CD14-positive monocyte (primary cell): ENCODE measurements at regions not wholly inside any gene's neighbourhood (a gene's known extent, or its start where the extent isn't known, plus 50 kb on each side); places are given as distances from the start of the nearest gene placed in this dataset.

ENCODE experiments used
- DNase-seq, 3 donors: peaks; one replicate each; pipeline ENCODE4 v3.0.0-alpha.2; 2011 to 2022
- H2AFZ ChIP-seq: 2 replicates; pipeline ENCODE4 v1.6.0; 2012; ENCODE audit warnings: mild to moderate bottlenecking, low read depth, low read length, inconsistent platforms; ENCODE audit not compliant: insufficient read depth, poor library complexity, severe bottlenecking
- H3K27ac ChIP-seq, 2 donors: 1 replicate in 1 of 2; 2 replicates in 1 of 2; pipeline ENCODE4 v1.5.1; 2012 to 2013; ENCODE audit warnings: low read length in 2 of 2, control low read depth in 1 of 2, inconsistent platforms in 1 of 2, low read depth in 1 of 2, mild to moderate bottlenecking in 1 of 2
- H3K27me3 ChIP-seq, 2 donors: one replicate each; pipeline versions ENCODE4 v1.6.0 to v1.6.1; 2011 to 2013; ENCODE audit warnings: low read length in 2 of 2; ENCODE audit not compliant: control insufficient read depth in 2 of 2, insufficient read depth in 2 of 2
- H3K36me3 ChIP-seq, 2 donors: replicated peaks in 1 of 2; 1 replicate in 1 of 2; 2 replicates in 1 of 2; pipeline versions ENCODE4 v1.5.1 to v1.6.1; 2012 to 2013; ENCODE audit warnings: low read length in 2 of 2, control low read depth in 1 of 2, inconsistent platforms in 1 of 2, mild to moderate bottlenecking in 1 of 2; ENCODE audit not compliant: insufficient read depth in 2 of 2, control insufficient read depth in 1 of 2
- H3K4me1 ChIP-seq, 2 donors: 1 replicate in 1 of 2; 2 replicates in 1 of 2; pipeline versions ENCODE4 v1.5.1 to v1.6.1; 2012 to 2013; ENCODE audit warnings: low read length in 2 of 2, control low read depth in 1 of 2, inconsistent platforms in 1 of 2, mild to moderate bottlenecking in 1 of 2, moderate library complexity in 1 of 2; ENCODE audit not compliant: insufficient read depth in 2 of 2, control insufficient read depth in 1 of 2
- H3K4me2 ChIP-seq: replicated peaks from 2 replicates; pipeline ENCODE3; 2012; ENCODE audit warnings: low read length, moderate library complexity, mild to moderate bottlenecking; ENCODE audit not compliant: poor library complexity, severe bottlenecking; ENCODE audit errors: extremely low read depth
- H3K4me3 ChIP-seq, 3 experiments: fragments of 200-600 bp in 1 of 3; sonication (generic) in 1 of 3; replicated peaks in 1 of 3; 1 replicate in 2 of 3; 2 replicates in 1 of 3; pipeline ENCODE4 v1.5.1; 2011 to 2013; ENCODE audit warnings: low read length in 3 of 3, mild to moderate bottlenecking in 3 of 3, control low read depth in 2 of 3, low read depth in 2 of 3, inconsistent platforms in 1 of 3, moderate library complexity in 1 of 3
- H3K79me2 ChIP-seq: 2 replicates; pipeline ENCODE4 v1.6.0; 2012; ENCODE audit warnings: mild to moderate bottlenecking, control low read depth, inconsistent platforms, low read length, moderate library complexity; ENCODE audit not compliant: insufficient read depth
- H3K9ac ChIP-seq: 2 replicates; pipeline ENCODE4 v1.6.0; 2017; ENCODE audit warnings: low read length, mild to moderate bottlenecking; ENCODE audit not compliant: insufficient read depth, poor library complexity, severe bottlenecking
- H3K9me3 ChIP-seq, 2 donors: replicated peaks in 1 of 2; 1 replicate in 1 of 2; 2 replicates in 1 of 2; pipeline versions ENCODE4 v1.5.1 to v1.6.1; 2012 to 2013; ENCODE audit warnings: low read length in 2 of 2, control low read depth in 1 of 2; ENCODE audit not compliant: control insufficient read depth in 1 of 2, insufficient read depth in 1 of 2
- H4K20me1 ChIP-seq: 2 replicates; pipeline ENCODE4 v1.6.0; 2012; ENCODE audit warnings: mild to moderate bottlenecking, low read length, control low read depth, moderate library complexity; ENCODE audit not compliant: insufficient read depth
- H3K27ac Mint-ChIP-seq, 7 donors: one replicate each; pipeline ENCODE4 v1.8.0; 2020; ENCODE audit warnings: mild to moderate bottlenecking in 7 of 7, mixed read lengths in 7 of 7, moderate library complexity in 6 of 7, inconsistent platforms in 2 of 7
- H3K27me3 Mint-ChIP-seq, 3 donors: one replicate each; pipeline ENCODE4 v1.8.0; 2021 to 2022; ENCODE audit warnings: low read depth in 3 of 3, mild to moderate bottlenecking in 3 of 3, mixed read lengths in 3 of 3, moderate library complexity in 3 of 3, inconsistent platforms in 1 of 3
- H3K36me3 Mint-ChIP-seq, 2 donors: one replicate each; pipeline ENCODE4 v1.8.0; 2020; ENCODE audit warnings: mixed read lengths in 2 of 2, inconsistent platforms in 1 of 2, mild to moderate bottlenecking in 1 of 2
- H3K4me1 Mint-ChIP-seq: one replicate; pipeline ENCODE4 v1.8.0; 2020; ENCODE audit warnings: mild to moderate bottlenecking, mixed read lengths
- H3K4me3 Mint-ChIP-seq, 2 donors: one replicate each; pipeline ENCODE4 v1.8.0; 2020; ENCODE audit warnings: mild to moderate bottlenecking in 2 of 2, mixed read lengths in 2 of 2, moderate library complexity in 1 of 2
- H3K9me3 Mint-ChIP-seq, 7 donors: one replicate each; pipeline ENCODE4 v1.8.0; 2020 to 2022; ENCODE audit warnings: mixed read lengths in 7 of 7, mild to moderate bottlenecking in 6 of 7, moderate library complexity in 6 of 7, inconsistent platforms in 2 of 7
- CTCF ChIP-seq: fragments of 200-600 bp; IDR thresholded peaks from one replicate; pipeline ENCODE4 v1.8.0; 2022; ENCODE audit warnings: antibody characterized with exemption, mild to moderate bottlenecking
- WGBS: methylation state at CpG from one replicate; pipeline ENCODE4 v1.1.5; 2013; ENCODE audit warnings: missing lambda C conversion rate; ENCODE audit not compliant: insufficient coverage; 5-methylcytosine and 5-hydroxymethylcytosine counted together
- intact Hi-C, 2 donors: fragments of 100-400 bp; cut with micrococcal nuclease; formaldehyde crosslinking; loops; one replicate each; pipeline versions ENCODE4 v1.15.0 to v1.15.1; 2023

DNA sequence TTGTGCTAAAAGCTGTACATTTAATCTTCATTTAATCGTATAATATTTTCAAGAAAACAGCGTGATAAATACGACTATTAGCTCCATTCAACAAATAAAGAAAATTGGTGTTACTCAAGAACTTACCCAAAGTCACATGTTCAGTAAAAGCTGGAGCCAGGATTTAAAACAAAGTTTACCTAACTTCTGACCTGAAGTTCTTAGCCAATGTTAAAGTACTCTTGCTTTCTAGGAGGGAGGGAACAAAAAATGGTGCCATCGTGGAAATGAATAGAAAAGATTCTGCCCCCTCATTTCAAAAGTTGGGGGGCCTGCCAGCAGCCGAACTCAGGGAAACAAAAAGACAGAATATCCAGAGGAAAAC, 395.8 kb downstream of the CD109 start:
- no peak overlapping the region for H3K27ac Mint-ChIP-seq
- Histone ChIP-seq H3K27ac (no peak overlapping the region), H3K9ac (no peak overlapping the region), H4K20me1 (no peaks in the 10 kb centered on the region), H3K36me3 (no peaks in the 10 kb centered on the region), H3K4me2 (no peak overlapping the region), H3K9me3 (no peaks in the 10 kb centered on the region), H2AFZ (no peak overlapping the region), H3K4me3 (no peak overlapping the region), H3K4me1 (no peaks in the 10 kb centered on the region), H3K27me3 (no peaks in the 10 kb centered on the region), H3K79me2 (no peaks in the 10 kb centered on the region)
- TF ChIP-seq CTCF, result no peak
- intact Hi-C loops, result no loop called here
- H3K9me3 Mint-ChIP-seq, result no peaks in the 10 kb centered on the region
- H3K4me3 Mint-ChIP-seq, result no peak overlapping the region
- no peaks in the 10 kb centered on the region for H3K4me1 Mint-ChIP-seq
- DNase-seq, result no peak
- no peaks in the 10 kb centered on the region for H3K36me3 Mint-ChIP-seq
- WGBS, result 100% methylated on average over 2 of the region's 5 CpGs
- peaks cover 1 to 5% (median 4%) of the 10 kb centered on the region in 3 donors for H3K27me3 Mint-ChIP-seq

GRCh38 chr6:74091136-74091793, 395.3 kb downstream of the CD109 start:
- peaks cover 1 to 6% (median 4%) of the 10 kb centered on the region in 3 donors for H3K27me3 Mint-ChIP-seq
- intact Hi-C loops, result no loop called here
- H3K9me3 Mint-ChIP-seq, result no peaks in the 10 kb centered on the region
- DNase-seq, result peak in 2 of 3 donors; percentile 4 to 6
- H4K20me1 ChIP-seq, result no peaks in the 10 kb centered on the region
- H3K9me3 ChIP-seq, result no peaks in the 10 kb centered on the region
- H2AFZ ChIP-seq, result no peak overlapping the region
- H3K27me3 ChIP-seq, result no peaks in the 10 kb centered on the region
- H3K36me3 ChIP-seq, result no peaks in the 10 kb centered on the region
- no peaks in the 10 kb centered on the region for H3K4me1 Mint-ChIP-seq
- no peak overlapping the region for H3K4me3 Mint-ChIP-seq
- no peak overlapping the region for H3K27ac Mint-ChIP-seq
- H3K4me1 ChIP-seq, result no peaks in the 10 kb centered on the region
- peak; percentile 82 for TF ChIP-seq CTCF
- H3K79me2 ChIP-seq, result no peaks in the 10 kb centered on the region
- H3K4me3 ChIP-seq, result no peak overlapping the region
- no peaks in the 10 kb centered on the region for H3K36me3 Mint-ChIP-seq
- WGBS, result 100% methylated on average over 2 of the region's 8 CpGs
- no peak overlapping the region for H3K27ac ChIP-seq
- no peak overlapping the region for H3K9ac ChIP-seq
- H3K4me2 ChIP-seq, result no peak overlapping the region
